HEK293 (cell line): ENCODE measurements at regions not wholly inside any gene's neighbourhood (a gene's known extent, or its start where the extent isn't known, plus 50 kb on each side); places are given as distances from the start of the nearest gene placed in this dataset.

Source experiments
- CTCF ChIA-PET: fragments of 350-600 bp; formaldehyde crosslinking; extraction: SDS; loops from one replicate; lab custom pipeline; 2021; ENCODE audit warnings: antibody characterized with exemption; lab: Yijun Ruan, JAX
- POLR2A ChIA-PET: fragments of 300-600 bp; formaldehyde crosslinking; extraction: SDS; loops from one replicate; lab custom pipeline; 2020; ENCODE audit warnings: antibody characterized with exemption, inconsistent platforms; lab: Yijun Ruan, JAX
- H3K27ac ChIP-seq: fragments of 200-500 bp; sonication (Bioruptor generic); 2 replicates; pipeline ENCODE4 v1.5.1; 2014; ENCODE audit warnings: low read depth, low read length, control low read depth, inconsistent platforms; ENCODE audit errors: extremely low read depth
- H3K36me3 ChIP-seq, 2 experiments: fragments of 200-500 bp in 1 of 2; sonication (Bioruptor generic) in 1 of 2; 1 replicate in 1 of 2; 2 replicates in 1 of 2; pipeline ENCODE4 v1.5.1; 2014 to 2017; ENCODE audit warnings: inconsistent platforms in 2 of 2, low read length in 2 of 2; ENCODE audit not compliant: control insufficient read depth in 2 of 2, insufficient read depth in 1 of 2
- H3K4me1 ChIP-seq: fragments of 200-500 bp; sonication (Bioruptor generic); 2 replicates; pipeline ENCODE4 v1.5.1; 2014; ENCODE audit warnings: mild to moderate bottlenecking, low read length, inconsistent platforms; ENCODE audit not compliant: control insufficient read depth, insufficient read depth
- H3K4me3 ChIP-seq: 2 replicates; pipeline ENCODE4 v1.5.1; 2011; ENCODE audit warnings: low read depth, mild to moderate bottlenecking, control low read depth, low read length, moderate library complexity
- H3K9me3 ChIP-seq: fragments of 200-500 bp; sonication (Bioruptor generic); 2 replicates; pipeline ENCODE4 v1.5.1; 2014; ENCODE audit warnings: low read depth, low read length, inconsistent platforms; ENCODE audit not compliant: control insufficient read depth, insufficient read depth
- BCL11B ChIP-seq: fragments of 450-650 bp; formaldehyde crosslinking; IDR thresholded peaks from 2 replicates; pipeline ENCODE4 v1.5.1; 2016; ENCODE audit warnings: low read depth, missing biosample characterization, missing genetic modification characterization
- KLF10 ChIP-seq: fragments of 450-650 bp; IDR thresholded peaks from 2 replicates; pipeline ENCODE4 v1.5.1; 2018; ENCODE audit warnings: missing biosample characterization, mild to moderate bottlenecking, missing genetic modification characterization
- KLF7 ChIP-seq: fragments of 450-650 bp; formaldehyde crosslinking; IDR thresholded peaks from 2 replicates; pipeline ENCODE4 v1.5.1; 2016; ENCODE audit warnings: missing biosample characterization, missing genetic modification characterization, borderline replicate concordance
- MZF1 ChIP-seq: fragments of 450-650 bp; formaldehyde crosslinking; IDR thresholded peaks from 2 replicates; pipeline ENCODE4 v1.5.1; 2017; ENCODE audit warnings: missing biosample characterization, missing genetic modification characterization, borderline replicate concordance
- REPIN1 ChIP-seq: fragments of 450-650 bp; formaldehyde crosslinking; IDR thresholded peaks from 2 replicates; pipeline ENCODE4 v1.5.1; 2017; ENCODE audit warnings: missing biosample characterization, missing genetic modification characterization, low read depth
- REST ChIP-seq: fragments of 450-650 bp; formaldehyde crosslinking; IDR thresholded peaks from 2 replicates; pipeline ENCODE4 v1.5.1; 2016; ENCODE audit warnings: missing biosample characterization, missing genetic modification characterization
- SETDB1 ChIP-seq: IDR thresholded peaks from one replicate; pipeline ENCODE4 v1.6.1; 2017; ENCODE audit warnings: mild to moderate bottlenecking, low read length, moderate library complexity, mixed read lengths; ENCODE audit not compliant: insufficient read length
- TCF7L2 ChIP-seq: IDR thresholded peaks from 2 replicates; pipeline ENCODE4 v1.6.1; 2011; ENCODE audit warnings: low read depth, mild to moderate bottlenecking, inconsistent platforms, low read length, moderate library complexity, borderline replicate concordance
- WT1 ChIP-seq: fragments of 450-650 bp; formaldehyde crosslinking; IDR thresholded peaks from 2 replicates; pipeline ENCODE4 v1.5.1; 2016; ENCODE audit warnings: missing biosample characterization, missing genetic modification characterization
- ZBTB21 ChIP-seq: fragments of 450-650 bp; formaldehyde crosslinking; IDR thresholded peaks from 2 replicates; pipeline ENCODE4 v1.5.1; 2017; ENCODE audit warnings: missing biosample characterization, missing genetic modification characterization
- ZNF155 ChIP-seq: fragments of 450-650 bp; formaldehyde crosslinking; IDR thresholded peaks from 2 replicates; pipeline ENCODE4 v1.5.1; 2016; ENCODE audit warnings: missing biosample characterization, missing genetic modification characterization
- ZNF211 ChIP-seq: fragments of 450-650 bp; formaldehyde crosslinking; IDR thresholded peaks from 2 replicates; pipeline ENCODE4 v1.5.1; 2016; ENCODE audit warnings: low read depth, missing biosample characterization, missing genetic modification characterization
- ZNF223 ChIP-seq: fragments of 450-650 bp; formaldehyde crosslinking; IDR thresholded peaks from 2 replicates; pipeline ENCODE4 v1.5.1; 2016; ENCODE audit warnings: missing biosample characterization, missing genetic modification characterization
- ZNF335 ChIP-seq: fragments of 450-650 bp; formaldehyde crosslinking; conservative IDR thresholded peaks from 2 replicates; pipeline ENCODE4 v1.5.1; 2016; ENCODE audit warnings: missing biosample characterization, missing genetic modification characterization
- ZNF366 ChIP-seq: fragments of 450-650 bp; formaldehyde crosslinking; conservative IDR thresholded peaks from 2 replicates; pipeline ENCODE4 v1.5.1; 2016; ENCODE audit warnings: missing biosample characterization, missing genetic modification characterization
- ZNF501 ChIP-seq: fragments of 450-650 bp; formaldehyde crosslinking; IDR thresholded peaks from 2 replicates; pipeline ENCODE4 v1.5.1; 2016; ENCODE audit warnings: missing biosample characterization, missing genetic modification characterization
- ZNF513 ChIP-seq: fragments of 450-650 bp; IDR thresholded peaks from 2 replicates; pipeline ENCODE4 v1.5.1; 2018; ENCODE audit warnings: missing biosample characterization, missing genetic modification characterization
- ZNF530 ChIP-seq: fragments of 450-650 bp; formaldehyde crosslinking; IDR thresholded peaks from 2 replicates; pipeline ENCODE4 v1.5.1; 2016; ENCODE audit warnings: low read depth, missing biosample characterization, missing genetic modification characterization
- ZNF544 ChIP-seq: fragments of 450-650 bp; formaldehyde crosslinking; IDR thresholded peaks from 2 replicates; pipeline ENCODE4 v1.5.0; 2017; ENCODE audit warnings: missing biosample characterization, missing genetic modification characterization
- ZNF654 ChIP-seq: fragments of 450-650 bp; formaldehyde crosslinking; IDR thresholded peaks from 2 replicates; pipeline ENCODE4 v1.5.1; 2016; ENCODE audit warnings: low read depth, missing biosample characterization, missing genetic modification characterization
- ZNF670 ChIP-seq: fragments of 450-650 bp; formaldehyde crosslinking; IDR thresholded peaks from 2 replicates; pipeline ENCODE4 v1.5.1; 2016; ENCODE audit warnings: missing biosample characterization, missing genetic modification characterization, low read depth
- ZNF677 ChIP-seq: fragments of 450-650 bp; IDR thresholded peaks from 2 replicates; pipeline ENCODE4 v1.5.0; 2018; ENCODE audit warnings: missing biosample characterization, mild to moderate bottlenecking, missing genetic modification characterization, moderate library complexity
- ZSCAN4 ChIP-seq: fragments of 450-650 bp; formaldehyde crosslinking; IDR thresholded peaks from 2 replicates; pipeline ENCODE4 v1.5.1; 2017; ENCODE audit warnings: missing biosample characterization, missing genetic modification characterization
- ZSCAN5A ChIP-seq: fragments of 450-650 bp; formaldehyde crosslinking; IDR thresholded peaks from 2 replicates; pipeline ENCODE4 v1.5.1; 2016; ENCODE audit warnings: missing biosample characterization, missing genetic modification characterization

GRCh38 chr5:10913841-10914240 is 152.8 kb upstream of the DAP start (continued):
- TF ChIP-seq REST (tag by site-specific recombination) (no peak), ZNF335 (tag by site-specific recombination) (0 out of 2 replicates have a peak, but pooled peaks have one; percentile 31), TCF7L2 (no peak), SETDB1 (no peak), ZSCAN5A (tag by site-specific recombination) (no peak), ZNF155 (tag by site-specific recombination) (no peak), REPIN1 (tag by site-specific recombination) (no peak), ZNF530 (tag by site-specific recombination) (no peak), ZNF223 (tag by site-specific recombination) (no peak), ZNF501 (tag by site-specific recombination) (no peak), BCL11B (tag by site-specific recombination) (no peak), ZBTB21 (tag by site-specific recombination) (peak; percentile 66), ZSCAN4 (no peak), ZNF544 (tag by site-specific recombination) (no peak)

- 0 out of 2 replicates have a peak, but pooled peaks cover 2% of the 10 kb centered on the region for H3K4me1 ChIP-seq
- H3K9me3 ChIP-seq: no peaks in the 10 kb centered on the region
- TF ChIP-seq ZNF677 (tag by site-specific recombination): no peak
- peak; percentile 49; the same call in 1 of the 2 replicates for TF ChIP-seq ZNF366
- TF ChIP-seq, all 188 proteins: peak for 1
- Histone ChIP-seq H3K4me3 (no peak overlapping the region), H3K27ac (no peak overlapping the region), H3K36me3 (no peaks in the 10 kb centered on the region)
- ChIA-PET POLR2A (no interaction called here), CTCF (interaction anchor here (0.7 kb wide), 1 partner anchor 56 kb away, joined by 3 read pairs; no protein-coding TSS in a partner anchor)
Observed at GRCh38 chr5:10913181-10913810, 152.3 kb upstream of the DAP start.

GRCh38 chr5:10912435-10912834 is 151.4 kb upstream of the DAP start:
- no peak for TF ChIP-seq ZNF513
- no peak for TF ChIP-seq MZF1 (tag by site-specific recombination)
- no peak for TF ChIP-seq KLF10 (tag by site-specific recombination)
- TF ChIP-seq ZNF670: no peak
- TF ChIP-seq ZNF211 (tag by site-specific recombination): no peak
- TF ChIP-seq KLF7 (tag by site-specific recombination): no peak
- TF ChIP-seq ZNF654 (tag by site-specific recombination): no peak
- no peak for TF ChIP-seq WT1 (tag by site-specific recombination)
- POLR2A ChIA-PET: no interaction called here
- Histone ChIP-seq H3K9me3 (no peaks in the 10 kb centered on the region; the same call in 1 of the 2 replicates), H3K36me3 (no peaks in the 10 kb centered on the region), H3K4me1 (0 out of 2 replicates have a peak, but pooled peaks cover 2% of the 10 kb centered on the region), H3K4me3 (no peak overlapping the region), H3K27ac (no peak overlapping the region)
- CTCF ChIA-PET: interaction anchor here (1.5 kb wide), 1 partner anchor 76 kb away, joined by 3 read pairs; no protein-coding TSS in a partner anchor
